Heart left ventricle (tissue), 16 donors: ENCODE measurements at regions not wholly inside any gene's neighbourhood (a gene's known extent, or its start where the extent isn't known, plus 50 kb on each side); places are given as distances from the start of the nearest gene placed in this dataset.

ENCODE experiments used
- ATAC-seq, 4 donors: fragments of 200-7000 bp; cut with Tn5 transposase; one replicate each; pipeline ENCODE4 v1.9.1; 2020 to 2022; ENCODE audit warnings: moderate library complexity in 4 of 4, mild to moderate bottlenecking in 3 of 4, moderate number of reproducible peaks in 1 of 4
- DNase-seq, 5 donors: peaks; one replicate each; pipeline ENCODE4 v3.0.0-alpha.2; 2020
- H3K27ac ChIP-seq, 12 donors: fragments of 200-600 bp; sonication (generic) in 4 of 12; one replicate each; pipeline versions ENCODE4 v1.5.0 to v1.8.0; 2016 to 2022; ENCODE audit warnings: mild to moderate bottlenecking in 2 of 12
- H3K27me3 ChIP-seq, 9 donors: fragments of 200-600 bp; sonication (generic) in 2 of 9; one replicate each; pipeline versions ENCODE4 v1.5.1 to v1.8.0; 2016 to 2022; ENCODE audit warnings: mild to moderate bottlenecking in 3 of 9
- H3K36me3 ChIP-seq, 9 donors: fragments of 200-600 bp; sonication (generic) in 2 of 9; one replicate each; pipeline versions ENCODE4 v1.5.0 to v1.8.0; 2018 to 2022; ENCODE audit warnings: mild to moderate bottlenecking in 2 of 9
- H3K4me1 ChIP-seq, 12 donors: fragments of 200-600 bp; sonication (generic) in 4 of 12; one replicate each; pipeline versions ENCODE4 v1.5.0 to v1.8.0; 2016 to 2022; ENCODE audit warnings: mild to moderate bottlenecking in 3 of 12
- H3K4me3 ChIP-seq, 12 donors: fragments of 200-600 bp; sonication (generic) in 4 of 12; one replicate each; pipeline versions ENCODE4 v1.5.0 to v1.8.0; 2017 to 2022; ENCODE audit warnings: mild to moderate bottlenecking in 9 of 12, moderate library complexity in 4 of 12
- H3K9me3 ChIP-seq, 12 donors: fragments of 200-600 bp; sonication (generic) in 4 of 12; one replicate each; pipeline versions ENCODE4 v1.5.0 to v1.8.0; 2016 to 2022; ENCODE audit warnings: mild to moderate bottlenecking in 1 of 12
- CTCF ChIP-seq, 12 donors: fragments of 200-600 bp; sonication (generic) in 4 of 12; IDR thresholded peaks; one replicate each; pipeline versions ENCODE4 v1.5.0 to v1.8.0; 2018 to 2022; ENCODE audit warnings: antibody characterized with exemption in 12 of 12, mild to moderate bottlenecking in 5 of 12
- POLR2A ChIP-seq, 2 donors: fragments of 450-650 bp; IDR thresholded peaks; one replicate each; pipeline ENCODE4 v1.6.1; 2017; ENCODE audit warnings: antibody characterized with exemption in 2 of 2, mild to moderate bottlenecking in 2 of 2, moderate library complexity in 2 of 2
- WGBS, 4 donors: extraction: QIAGEN DNeasy Blood & Tissue Kit in 2 of 4; methylation state at CpG; one replicate each; pipeline versions ENCODE4 v1.1.5 to v1.1.7; 2013 to 2018; 5-methylcytosine and 5-hydroxymethylcytosine counted together
- intact Hi-C, 10 donors: fragments of 100-400 bp; cut with DNase I; formaldehyde crosslinking; loops; one replicate each; pipeline versions ENCODE4 v1.11.1 to v1.14.2; 2022
- donor health status: ischemic (EF 13 %, LVEDD 7.1; RV severe dilation, severe dysfunction).
- donor health status: healthy with polysubstance abuse.
- donor health status: DM: no; HTN: yes; CAD: no.
- donor health status: DM: no; HTN: no; CAD: no.
- donor health status: ischemic (EF 25% LVEDD 6.9; RV normal size, moderate dysfunction).
- donor health status: ischemic (EF 25% LVEDD 5.7; RV mildly dilated, moderate dysfunction).
- donor health status: healthy.
- donor health status: DM: yes; HTN: yes; CAD: no.
- donor health status: ischemic (EF 35%, LVEDD 5.7; RV mildly dilated, moderate dysfunction).
- donor health status: nonischemic (EF 11% LVEDD 7.7; RV severe dilation, severe dysfunction).
- donor health status: DM: yes; HTN: yes; CAD: no.
- donor health status: PGD.
- donor health status: ischemic (EF 29% LVEDD 5.4; RV normal size, mild dysfunction).
- donor health status: nonischemic (EF 23%, LVEDD 6.1; RV moderate dilation, normal function).

- H3K27ac ChIP-seq, result no peak overlapping the region
- peaks cover 0 to 9% (median 5%) of the 10 kb centered on the region in 12 donors for H3K9me3 ChIP-seq
- intact Hi-C loops, result no loop called here
- no peak for DNase-seq
- H3K4me3 ChIP-seq, result no peak overlapping the region
- no peaks in the 10 kb centered on the region for H3K27me3 ChIP-seq
- no peaks in the 10 kb centered on the region for H3K36me3 ChIP-seq
- WGBS, 4 donors, result 65 to 81% (median 74%) methylated on average over 3 of the region's 3 CpGs
- no peak for TF ChIP-seq CTCF (IDR thresholded peaks at IDR 0.05)
- no peak for TF ChIP-seq POLR2A (IDR thresholded peaks at IDR 0.05)
- H3K4me1 ChIP-seq, result no peaks in the 10 kb centered on the region
- ATAC-seq, result no peak
Observed at GRCh38 chr13:66098931-66099628, 1131.1 kb downstream of the PCDH9 start.

- WGBS, 4 donors, result 0 to 69% (median 36%) methylated on average over 1 of the region's 1 CpG
- no peak for DNase-seq
- H3K36me3 ChIP-seq, result no peaks in the 10 kb centered on the region
- no peak for TF ChIP-seq CTCF (IDR thresholded peaks at IDR 0.05)
- TF ChIP-seq POLR2A (IDR thresholded peaks at IDR 0.05), result no peak
- intact Hi-C loops, result no loop called here
- H3K4me1 ChIP-seq, result no peaks in the 10 kb centered on the region
- H3K27me3 ChIP-seq, result no peaks in the 10 kb centered on the region
- no peak overlapping the region for H3K27ac ChIP-seq
- ATAC-seq, result no peak
- peaks cover 0 to 9% (median 0%) of the 10 kb centered on the region in 12 donors for H3K9me3 ChIP-seq
- no peak overlapping the region for H3K4me3 ChIP-seq
Observed at GRCh38 chr13:66089711-66090110, 1140.4 kb downstream of the PCDH9 start.

GRCh38 chr13:66087269-66087710, 1142.8 kb downstream of the PCDH9 start:
- no peak for DNase-seq
- Histone ChIP-seq H3K4me3 (no peak overlapping the region), H3K9me3 (peaks cover 0 to 3% (median 0%) of the 10 kb centered on the region in 12 donors), H3K36me3 (no peaks in the 10 kb centered on the region), H3K27ac (no peak overlapping the region), H3K27me3 (no peaks in the 10 kb centered on the region), H3K4me1 (no peaks in the 10 kb centered on the region)
- 53 to 67% (median 58%) methylated on average over 2 of the region's 2 CpGs for WGBS, 4 donors
- intact Hi-C loops, result no loop called here
- TF ChIP-seq POLR2A (IDR thresholded peaks at IDR 0.05) (no peak), CTCF (IDR thresholded peaks at IDR 0.05) (no peak)
- no peak for ATAC-seq

GRCh38 chr13:66077132-66077689, 1152.9 kb downstream of the PCDH9 start:
- no peaks in the 10 kb centered on the region for H3K4me1 ChIP-seq
- H3K9me3 ChIP-seq, result no peaks in the 10 kb centered on the region
- DNase-seq, result no peak
- no peak for TF ChIP-seq CTCF (IDR thresholded peaks at IDR 0.05)
- TF ChIP-seq POLR2A (IDR thresholded peaks at IDR 0.05), result no peak
- no peak overlapping the region for H3K27ac ChIP-seq
- intact Hi-C loops, result no loop called here
- no peak overlapping the region for H3K4me3 ChIP-seq
- H3K27me3 ChIP-seq, result no peaks in the 10 kb centered on the region
- ATAC-seq, result no peak
- H3K36me3 ChIP-seq, result no peaks in the 10 kb centered on the region
